K562 (cell line): ENCODE measurements at regions not wholly inside any gene's neighbourhood (a gene's known extent, or its start where the extent isn't known, plus 50 kb on each side); places are given as distances from the start of the nearest gene placed in this dataset.

Source experiments
- ATAC-seq: fragments of 200-7000 bp; cut with Tn5 transposase; 3 replicates; pipeline ENCODE4 v1.9.1; 2020; ENCODE audit warnings: moderate library complexity
- BruUV-seq: library from RNA; stranded (reverse); fragments of 400-500 nt; replicated peaks from 2 replicates; lab custom pipeline; 2021; lab: Mats Ljungman, UMichigan
- CTCF ChIA-PET: fragments of 300-600 bp; formaldehyde crosslinking; extraction: SDS; loops from one replicate; lab custom pipeline; 2021; ENCODE audit warnings: low intra/inter-chr PET ratio; lab: Yijun Ruan, JAX
- POLR2A ChIA-PET: fragments of 300-600, 350-650 bp; sonication (Branson Sonifier 250); formaldehyde crosslinking; extraction: SDS; loops from one replicate; lab custom pipeline; 2021; ENCODE audit warnings: antibody characterized with exemption, inconsistent platforms; lab: Yijun Ruan, JAX
- DNase-seq, 4 experiments: peaks; one replicate each; pipeline versions ENCODE4 v3.0.0 to v3.0.0-alpha.2; 2011 to 2018; ENCODE audit warnings: low spot score in 3 of 4, mixed read lengths in 3 of 4; ENCODE audit errors: extremely low read depth in 1 of 4
- FAIRE-seq: peaks from 2 replicates; lab custom pipeline; 2011; peaks lifted over from hg19 to GRCh38; lab: Jason Lieb, UNC
- H2AFZ ChIP-seq: 2 replicates; pipeline ENCODE4 v1.6.0; 2011; ENCODE audit warnings: low read depth, low read length, control low read depth, inconsistent platforms
- H3K27ac ChIP-seq: fragments of 200-600 bp; 3 replicates; pipeline ENCODE4 v1.8.0; 2011; ENCODE audit warnings: low read depth, mild to moderate bottlenecking, control low read depth, inconsistent platforms, low read length, moderate library complexity, mixed read lengths; ENCODE audit errors: extremely low read depth
- H3K27me3 ChIP-seq, 2 experiments: fragments of 300-600 bp in 1 of 2; 2 replicates in 1 of 2; 3 replicates in 1 of 2; pipeline versions ENCODE4 v1.6.0 to v1.8.0; 2011; ENCODE audit warnings: inconsistent platforms in 2 of 2, low read length in 2 of 2, mild to moderate bottlenecking in 1 of 2, mixed read lengths in 1 of 2, moderate library complexity in 1 of 2; ENCODE audit not compliant: control insufficient read depth in 2 of 2, insufficient read depth in 2 of 2
- H3K36me3 ChIP-seq: fragments of 300-600 bp; 3 replicates; pipeline ENCODE4 v1.8.0; 2011; ENCODE audit warnings: mild to moderate bottlenecking, low read length, inconsistent platforms; ENCODE audit not compliant: control insufficient read depth, insufficient read depth
- H3K4me1 ChIP-seq, 2 experiments: fragments of 200-600 bp in 1 of 2; replicated peaks in 1 of 2; 2 replicates in 1 of 2; 3 replicates in 1 of 2; pipeline versions ENCODE4 v1.5.1 to v1.8.0; 2011; ENCODE audit warnings: inconsistent platforms in 2 of 2, low read length in 2 of 2, mild to moderate bottlenecking in 1 of 2, mixed read lengths in 1 of 2, moderate library complexity in 1 of 2; ENCODE audit not compliant: control insufficient read depth in 2 of 2, insufficient read depth in 2 of 2
- H3K4me2 ChIP-seq: 2 replicates; pipeline ENCODE4 v1.6.1; 2011; ENCODE audit warnings: low read length, control low read depth, inconsistent platforms, mixed read lengths; ENCODE audit not compliant: insufficient read depth
- H3K4me3 ChIP-seq: fragments of 200-600 bp; sonication (generic), shearing (Covaris generic); 2 replicates; pipeline ENCODE4 v1.5.1; 2016; ENCODE audit warnings: control low read depth, inconsistent platforms
- H3K79me2 ChIP-seq: fragments of 200-600 bp; 3 replicates; pipeline ENCODE4 v1.8.0; 2011; ENCODE audit warnings: low read length, inconsistent platforms; ENCODE audit not compliant: control insufficient read depth, insufficient read depth
- H3K9ac ChIP-seq, 2 experiments: 2 replicates each; pipeline versions ENCODE4 v1.6.0 to v1.6.1; 2011; ENCODE audit warnings: low read depth in 2 of 2, low read length in 2 of 2, control low read depth in 1 of 2, inconsistent platforms in 1 of 2, mild to moderate bottlenecking in 1 of 2, mixed read lengths in 1 of 2; ENCODE audit not compliant: insufficient read depth in 1 of 2
- H3K9me1 ChIP-seq: one replicate; pipeline ENCODE4 v1.6.0; 2011; ENCODE audit warnings: inconsistent platforms, mild to moderate bottlenecking, low read length, moderate library complexity; ENCODE audit not compliant: control insufficient read depth, insufficient read depth
- H3K9me3 ChIP-seq: replicated peaks from 2 replicates; pipeline ENCODE4 v1.5.1; 2011; ENCODE audit warnings: low read depth, low read length, inconsistent platforms; ENCODE audit not compliant: control insufficient read depth, insufficient read depth
- H4K20me1 ChIP-seq: replicated peaks from 2 replicates; pipeline ENCODE4 v1.6.1; 2011; ENCODE audit warnings: low read length, inconsistent platforms, mixed read lengths; ENCODE audit not compliant: control insufficient read depth, insufficient read depth
- ARHGAP35 ChIP-seq: fragments of 450-650 bp; IDR thresholded peaks from 2 replicates; pipeline ENCODE4 v1.6.1; 2018; ENCODE audit not compliant: partially characterized antibody
- BACH1 ChIP-seq: fragments of 200-800 bp; sonication (Bioruptor generic); IDR thresholded peaks from 2 replicates; pipeline ENCODE4 v1.6.1; 2016; ENCODE audit warnings: missing genetic modification characterization, missing compliant biosample characterization
- BCL6 ChIP-seq: fragments of 250-450 bp; sonication (Bioruptor Pico); IDR thresholded peaks from 2 replicates; pipeline ENCODE4 v1.4.0; 2020
- COPS2 ChIP-seq: fragments of 450-650 bp; conservative IDR thresholded peaks from 2 replicates; pipeline ENCODE4 v1.6.1; 2016; ENCODE audit warnings: mild to moderate bottlenecking, moderate library complexity
- FOXP1 ChIP-seq: sonication (generic); formaldehyde crosslinking; IDR thresholded peaks from 2 replicates; pipeline ENCODE4 v1.8.0; 2022; ENCODE audit warnings: mild to moderate bottlenecking, missing genetic modification reagents
- JUN ChIP-seq, 2 experiments: sonication (generic) in 1 of 2; formaldehyde crosslinking in 1 of 2; IDR thresholded peaks; 2 replicates each; pipeline versions ENCODE4 v1.6.1 to v1.8.0; 2012 to 2022; ENCODE audit warnings: borderline replicate concordance in 2 of 2, mild to moderate bottlenecking in 2 of 2, improper control_type of control experiment in 1 of 2, low read depth in 1 of 2, low read length in 1 of 2, missing genetic modification reagents in 1 of 2
- MAFK ChIP-seq: IDR thresholded peaks from 2 replicates; pipeline ENCODE4 v1.6.1; 2011; ENCODE audit warnings: low read length, improper control_type of control experiment
- MTA1 ChIP-seq: fragments of 450-650 bp; IDR thresholded peaks from 2 replicates; pipeline ENCODE4 v1.6.1; 2017; ENCODE audit warnings: borderline replicate concordance
- NELFE ChIP-seq: IDR thresholded peaks from 2 replicates; pipeline ENCODE4 v1.6.1; 2011; ENCODE audit warnings: mild to moderate bottlenecking; ENCODE audit not compliant: insufficient read depth, insufficient read length
- PHB ChIP-seq: fragments of 250-450 bp; sonication (Bioruptor Pico); IDR thresholded peaks from 2 replicates; pipeline ENCODE4 v1.5.0; 2021
- PML ChIP-seq: IDR thresholded peaks from 2 replicates; pipeline ENCODE4 v1.6.1; 2012; ENCODE audit warnings: low read length, inconsistent platforms
- PURB ChIP-seq: sonication (generic); formaldehyde crosslinking; IDR thresholded peaks from 2 replicates; pipeline ENCODE4 v1.9.0; 2021; ENCODE audit warnings: low read depth, mild to moderate bottlenecking, missing genetic modification reagents
- RBM22 ChIP-seq: fragments of 200-400 bp; formaldehyde crosslinking; IDR thresholded peaks from 2 replicates; pipeline ENCODE4 v1.6.1; 2018; ENCODE audit warnings: low read length, low read depth; ENCODE audit not compliant: poor library complexity, severe bottlenecking
- SMARCE1 ChIP-seq: fragments of 450-650 bp; IDR thresholded peaks from 2 replicates; pipeline ENCODE4 v1.7.1; 2016; ENCODE audit warnings: mild to moderate bottlenecking
- SRSF1 ChIP-seq: fragments of 200-400 bp; formaldehyde crosslinking; IDR thresholded peaks from 2 replicates; pipeline ENCODE4 v1.6.1; 2017; ENCODE audit warnings: mild to moderate bottlenecking, low read depth, low read length, moderate library complexity
- ZNF217 ChIP-seq: sonication (generic); formaldehyde crosslinking; IDR thresholded peaks from 2 replicates; pipeline ENCODE4 v1.8.0; 2022; ENCODE audit warnings: mild to moderate bottlenecking, missing genetic modification reagents
- ZNF263 ChIP-seq: sonication (generic); formaldehyde crosslinking; IDR thresholded peaks from 2 replicates; pipeline ENCODE4 v1.8.0; 2022; ENCODE audit warnings: mild to moderate bottlenecking, missing genetic modification reagents, borderline replicate concordance
- ZNF764 ChIP-seq: fragments of 250-450 bp; sonication (Bioruptor Pico); IDR thresholded peaks from 2 replicates; pipeline ENCODE4 v1.4.0; 2020; ENCODE audit warnings: low read depth, mild to moderate bottlenecking, moderate library complexity
- ZZZ3 ChIP-seq: fragments of 450-650 bp; IDR thresholded peaks from 2 replicates; pipeline ENCODE4 v1.6.1; 2016; ENCODE audit warnings: antibody characterized with exemption, mild to moderate bottlenecking, moderate library complexity
- WGBS: fragments of 100-300 bp; shearing (Covaris generic); methylation state at CpG from one replicate; pipeline ENCODE4 v1.1.6; 2016; ENCODE audit warnings: low coverage, mixed read lengths; ENCODE audit not compliant: insufficient coverage; ENCODE audit errors: missing lambda C conversion rate; 5-methylcytosine and 5-hydroxymethylcytosine counted together
- in situ Hi-C: fragments of 300-500 bp; cut with MboI; formaldehyde crosslinking; loops from 4 replicates; pipeline ENCODE4 v1.15.0; 2018; ENCODE audit warnings: inconsistent platforms, mixed read lengths
- intact Hi-C: fragments of 100-400 bp; cut with micrococcal nuclease; formaldehyde crosslinking; loops from 2 replicates; pipeline ENCODE4 v1.14.2; 2022
- TF ChIP-seq, protein P1 (sequence below): sonication (generic); formaldehyde crosslinking; IDR thresholded peaks from 2 replicates; pipeline ENCODE4 v1.9.0; 2022; ENCODE audit warnings: mild to moderate bottlenecking, missing genetic modification reagents

GRCh38 chr6:165929607-165930006 is 238.0 kb downstream of the TBXT start:
- Histone ChIP-seq H3K4me1 (no peaks in the 10 kb centered on the region), H2AFZ (no peak overlapping the region), H3K9me3 (no peaks in the 10 kb centered on the region), H3K9ac (no peak overlapping the region), H3K9me1 (no peaks in the 10 kb centered on the region), H3K79me2 (no peaks in the 10 kb centered on the region), H3K27ac (no peak overlapping the region), H3K27me3 (peaks cover 0 to 16% of the 10 kb centered on the region in 2 experiments; a peak in 2 of 5 replicates), H3K4me2 (no peak overlapping the region), H3K36me3 (no peaks in the 10 kb centered on the region), H4K20me1 (no peaks in the 10 kb centered on the region), H3K4me3 (no peak overlapping the region)
- CTCF ChIA-PET: no interaction called here
- WGBS: 1% methylated on average over 8 of the region's 8 CpGs
- DNase-seq: no peak
- no peak for ATAC-seq
- no peak for TF ChIP-seq MTA1
- TF ChIP-seq ZNF263 (CRISPR knock-in tag): peak; percentile 62; the same call in 1 of the 2 replicates
- no peak for TF ChIP-seq ZNF217 (CRISPR knock-in tag)
- no peak for TF ChIP-seq NELFE
- TF ChIP-seq SMARCE1: no peak
- no peak for TF ChIP-seq COPS2
- BruUV-seq: no TSS peak
- intact Hi-C loops (no loop called here), in situ Hi-C loops (no loop called here)
- no peak for FAIRE-seq
- POLR2A ChIA-PET: interaction anchor here (0.6 kb wide), 1 partner anchor 95 kb away, joined by 3 read pairs; no protein-coding TSS in a partner anchor

- no TSS peak for BruUV-seq
- CTCF ChIA-PET: no interaction called here
- no peaks in the 10 kb centered on the region for H3K9me1 ChIP-seq
- H2AFZ ChIP-seq: no peak overlapping the region
- POLR2A ChIA-PET: no interaction called here
- no peak for DNase-seq
- H3K4me1 ChIP-seq: no peaks in the 10 kb centered on the region
- peaks cover 0 to 11% of the 10 kb centered on the region in 2 experiments; a peak in 2 of 5 replicates for H3K27me3 ChIP-seq
- in situ Hi-C loops (no loop called here), intact Hi-C loops (no loop called here)
- no peaks in the 10 kb centered on the region for H4K20me1 ChIP-seq
- FAIRE-seq: no peak
- WGBS: 0% methylated on average over 4 of the region's 4 CpGs
- no peak overlapping the region for H3K9ac ChIP-seq
- H3K4me3 ChIP-seq: no peak overlapping the region
- no peaks in the 10 kb centered on the region for H3K36me3 ChIP-seq
- H3K79me2 ChIP-seq: no peaks in the 10 kb centered on the region
- no peak overlapping the region for H3K4me2 ChIP-seq
- no peaks in the 10 kb centered on the region for H3K9me3 ChIP-seq
- H3K27ac ChIP-seq: no peak overlapping the region
- ATAC-seq: no peak
- TF ChIP-seq PHB (CRISPR knock-in tag) (no peak), ZNF764 (no peak), JUN (IDR thresholded peaks at IDR 0.05; ENCODE audit: borderline replicate concordance, low read depth, low read length) (no peak), JUN (CRISPR knock-in tag; IDR thresholded peaks at IDR 0.05; ENCODE audit: borderline replicate concordance) (no peak), ARHGAP35 (no peak), PML (no peak), SRSF1 (no peak), MAFK (no peak), ZZZ3 (no peak), FOXP1 (no peak), BACH1 (tag) (no peak), PURB (CRISPR knock-in tag) (no peak), RBM22 (no peak), BCL6 (no peak)
- TF ChIP-seq, protein P1, sequence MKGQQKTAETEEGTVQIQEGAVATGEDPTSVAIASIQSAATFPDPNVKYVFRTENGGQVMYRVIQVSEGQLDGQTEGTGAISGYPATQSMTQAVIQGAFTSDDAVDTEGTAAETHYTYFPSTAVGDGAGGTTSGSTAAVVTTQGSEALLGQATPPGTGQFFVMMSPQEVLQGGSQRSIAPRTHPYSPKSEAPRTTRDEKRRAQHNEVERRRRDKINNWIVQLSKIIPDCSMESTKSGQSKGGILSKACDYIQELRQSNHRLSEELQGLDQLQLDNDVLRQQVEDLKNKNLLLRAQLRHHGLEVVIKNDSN (CRISPR knock-in tag): no peak
These were observed 241.3 kb downstream of the TBXT start for GRCh38 chr6:165926378-165926777.
